Medulla oblongata (tissue), 1 donor: ENCODE measurements at regions not wholly inside any gene's neighbourhood (a gene's known extent, or its start where the extent isn't known, plus 50 kb on each side); places are given as distances from the start of the nearest gene placed in this dataset.
"Not testable (repeated sequence)": the region's sequence is repeated elsewhere in the genome, so short reads cannot be mapped to it uniquely, and the experiment has no call there.

Source experiments
- DNase-seq: peaks from one replicate; pipeline ENCODE4 v3.0.0-alpha.2; 2015; ENCODE audit errors: extremely low spot score

- no peak for DNase-seq
Measured at GRCh38 chr21:38913893-38914527, 108.3 kb downstream of the ETS2 start.

GRCh38 chr21:38913120-38913892 lies 107.6 kb downstream of the ETS2 start:
- DNase-seq = no peak

GRCh38 chr21:38912789-38913119 lies 107.0 kb downstream of the ETS2 start:
- DNase-seq = no peak

- no peak for DNase-seq
Measured at GRCh38 chr21:38912102-38912629, 106.4 kb downstream of the ETS2 start.

GRCh38 chr21:38911484-38912101 lies 105.9 kb downstream of the ETS2 start:
- no peak for DNase-seq

- DNase-seq = no peak
Measured at GRCh38 chr21:38910390-38911067, 104.8 kb downstream of the ETS2 start.

- DNase-seq = no peak
Measured at GRCh38 chr21:38909929-38910328, 104.2 kb downstream of the ETS2 start.

- DNase-seq = no peak
Measured at GRCh38 chr21:38909109-38909508, 103.4 kb downstream of the ETS2 start.

GRCh38 chr21:38908537-38908936 lies 102.8 kb downstream of the ETS2 start:
- no peak for DNase-seq

GRCh38 chr21:38905752-38906151 lies 100.0 kb downstream of the ETS2 start:
- no peak for DNase-seq

- DNase-seq = no peak
Measured at GRCh38 chr21:38905328-38905727, 99.6 kb downstream of the ETS2 start.

- no peak for DNase-seq
Measured at GRCh38 chr21:38903690-38904139, 98.0 kb downstream of the ETS2 start.

- no peak for DNase-seq
Measured at GRCh38 chr21:38902608-38903445, 97.1 kb downstream of the ETS2 start.

- no peak for DNase-seq
Measured at GRCh38 chr21:38900499-38900898, 94.8 kb downstream of the ETS2 start.

- not testable (repeated sequence) for DNase-seq
Measured at GRCh38 chr21:38899985-38900384, 94.3 kb downstream of the ETS2 start.

- no peak for DNase-seq
Measured at GRCh38 chr21:38899277-38899947, 93.7 kb downstream of the ETS2 start.

- DNase-seq = no peak
Measured at GRCh38 chr21:38898422-38899096, 92.8 kb downstream of the ETS2 start.

- DNase-seq = no peak
Measured at GRCh38 chr21:38897532-38898421, 92.0 kb downstream of the ETS2 start.

GRCh38 chr21:38894899-38895298 lies 89.2 kb downstream of the ETS2 start:
- no peak for DNase-seq
